Uterus (tissue), 3 donors: ENCODE measurements at regions not wholly inside any gene's neighbourhood (a gene's known extent, or its start where the extent isn't known, plus 50 kb on each side); places are given as distances from the start of the nearest gene placed in this dataset.

Experiments used
- DNase-seq, 2 donors: peaks; one replicate each; pipeline ENCODE4 v3.0.0-alpha.2; 2019 to 2020
- H3K27ac ChIP-seq, 2 donors: fragments of 200-600 bp; sonication (generic); 1 replicate in 1 of 2; 2 replicates in 1 of 2; pipeline ENCODE4 v1.5.1; 2016 to 2018
- H3K27me3 ChIP-seq, 2 donors: fragments of 200-600 bp; sonication (generic); one replicate each; pipeline ENCODE4 v1.5.1; 2018 to 2019; ENCODE audit warnings: control low read depth in 1 of 2
- H3K36me3 ChIP-seq, 2 donors: fragments of 200-600 bp; sonication (generic); one replicate each; pipeline ENCODE4 v1.5.1; 2019; ENCODE audit warnings: control low read depth in 1 of 2
- H3K4me1 ChIP-seq, 2 donors: fragments of 200-600 bp; sonication (generic); one replicate each; pipeline ENCODE4 v1.5.1; 2018 to 2019; ENCODE audit warnings: control low read depth in 1 of 2
- H3K4me3 ChIP-seq, 2 donors: fragments of 200-600 bp; sonication (generic); 1 replicate in 1 of 2; 2 replicates in 1 of 2; pipeline ENCODE4 v1.5.1; 2018 to 2019; ENCODE audit warnings: mild to moderate bottlenecking in 1 of 2
- H3K9me3 ChIP-seq, 2 donors: fragments of 200-600 bp; sonication (generic); one replicate each; pipeline ENCODE4 v1.5.1; 2019; ENCODE audit warnings: control low read depth in 1 of 2
- CTCF ChIP-seq, 4 experiments: fragments of 200-600 bp in 2 of 4; fragments of 450-650 bp in 2 of 4; sonication (generic) in 2 of 4; IDR thresholded peaks; one replicate each; pipeline ENCODE4 v1.5.1; 2016 to 2019; ENCODE audit warnings: antibody characterized with exemption in 4 of 4, mild to moderate bottlenecking in 2 of 4, moderate library complexity in 1 of 4
- POLR2A ChIP-seq, 2 donors: fragments of 450-650 bp; IDR thresholded peaks; one replicate each; pipeline ENCODE4 v1.6.1; 2016; ENCODE audit warnings: antibody characterized with exemption in 2 of 2, mild to moderate bottlenecking in 1 of 2, moderate library complexity in 1 of 2
- intact Hi-C: fragments of 100-400 bp; cut with DNase I; formaldehyde crosslinking; loops from one replicate; pipeline ENCODE4 v1.15.1; 2023; ENCODE audit warnings: low total_unique reads
- donor health status: DM: yes; HTN: yes; CAD: no.

- DNase-seq, result no peak
- TF ChIP-seq POLR2A (IDR thresholded peaks at IDR 0.05) (no peak), CTCF (IDR thresholded peaks at IDR 0.05) (no peak)
- Histone ChIP-seq H3K4me1 (no peaks in the 10 kb centered on the region), H3K9me3 (no peaks in the 10 kb centered on the region), H3K27me3 (no peaks in the 10 kb centered on the region), H3K4me3 (no peak overlapping the region), H3K36me3 (no peaks in the 10 kb centered on the region), H3K27ac (no peak overlapping the region)
- intact Hi-C loops, result no loop called here
Measured at GRCh38 chr10:78137147-78137546, 103.5 kb downstream of the RPS24 start.

GRCh38 chr10:78139341-78139740, 105.7 kb downstream of the RPS24 start:
- Histone ChIP-seq H3K4me3 (no peak overlapping the region), H3K4me1 (no peaks in the 10 kb centered on the region), H3K36me3 (no peaks in the 10 kb centered on the region), H3K27me3 (no peaks in the 10 kb centered on the region), H3K27ac (no peak overlapping the region), H3K9me3 (no peaks in the 10 kb centered on the region)
- intact Hi-C loops, result no loop called here
- DNase-seq, result peak in 1 of 2 donors; percentile 25
- TF ChIP-seq CTCF (IDR thresholded peaks at IDR 0.05), result no peak
- no peak for TF ChIP-seq POLR2A (IDR thresholded peaks at IDR 0.05)

- Histone ChIP-seq H3K27me3 (no peaks in the 10 kb centered on the region), H3K4me3 (no peak overlapping the region), H3K4me1 (no peaks in the 10 kb centered on the region), H3K27ac (no peak overlapping the region), H3K9me3 (no peaks in the 10 kb centered on the region), H3K36me3 (no peaks in the 10 kb centered on the region)
- no peak for DNase-seq
- intact Hi-C loops, result no loop called here
- no peak for TF ChIP-seq CTCF (IDR thresholded peaks at IDR 0.05)
- TF ChIP-seq POLR2A (IDR thresholded peaks at IDR 0.05), result no peak
Measured at GRCh38 chr10:78140066-78140630, 106.5 kb downstream of the RPS24 start.

GRCh38 chr10:78143576-78143975, 109.9 kb downstream of the RPS24 start:
- Histone ChIP-seq H3K27ac (no peak overlapping the region), H3K36me3 (no peaks in the 10 kb centered on the region), H3K9me3 (no peaks in the 10 kb centered on the region), H3K27me3 (no peaks in the 10 kb centered on the region), H3K4me1 (no peaks in the 10 kb centered on the region), H3K4me3 (no peak overlapping the region)
- TF ChIP-seq POLR2A (IDR thresholded peaks at IDR 0.05) (no peak), CTCF (IDR thresholded peaks at IDR 0.05) (no peak)
- intact Hi-C loops, result no loop called here
- DNase-seq, result no peak

GRCh38 chr10:78146200-78146599, 112.5 kb downstream of the RPS24 start:
- TF ChIP-seq CTCF (IDR thresholded peaks at IDR 0.05) (no peak), POLR2A (IDR thresholded peaks at IDR 0.05) (no peak)
- no peaks in the 10 kb centered on the region for H3K9me3 ChIP-seq
- no peaks in the 10 kb centered on the region for H3K36me3 ChIP-seq
- DNase-seq, result no peak
- no peaks in the 10 kb centered on the region for H3K27me3 ChIP-seq
- no peak overlapping the region for H3K4me3 ChIP-seq
- H3K4me1 ChIP-seq, result no peaks in the 10 kb centered on the region
- intact Hi-C loops, result no loop called here
- H3K27ac ChIP-seq, result no peak overlapping the region
